ENCODE measurements at regions not wholly inside any gene's neighbourhood (a gene's known extent, or its start where the extent isn't known, plus 50 kb on each side); places are given as distances from the start of the nearest gene placed in this dataset.

DNA sequence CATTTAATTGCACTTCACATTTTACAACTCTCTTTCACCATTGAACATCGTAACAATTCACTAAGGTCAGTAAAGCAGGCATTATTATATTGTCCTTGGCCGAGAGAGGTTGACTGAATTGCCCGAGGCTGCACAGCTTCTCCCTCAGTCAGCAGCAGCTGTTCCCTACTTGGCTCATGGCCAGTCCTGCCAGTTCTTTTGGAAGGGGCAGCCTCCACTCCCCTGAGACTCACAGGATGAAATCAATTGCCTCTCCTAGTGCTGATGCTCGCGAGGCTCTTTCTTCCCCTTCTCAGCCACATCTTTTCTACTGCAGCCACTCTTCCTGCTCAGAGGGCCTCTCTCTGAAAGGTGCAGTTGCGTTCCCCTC is 79.9 kb upstream of the KCNA1 start:
- Histone ChIP-seq H2AFZ (ENCODE audit: low read depth, low read length, poor library complexity, severe bottlenecking) (no peak overlapping the region), H3K27me3 (ENCODE audit: insufficient read depth, low read length) (peaks cover 72% of the 10 kb centered on the region), H3K9me3 (ENCODE audit: control insufficient read depth in 1 of 2, insufficient read depth in 1 of 2, low read depth in 1 of 2, low read length in 2 of 2) (no peaks in the 10 kb centered on the region), H3K79me2 (ENCODE audit: insufficient read depth, low read length) (no peaks in the 10 kb centered on the region), H3K9me2 (ENCODE audit: insufficient read depth) (no peaks in the 10 kb centered on the region), H3K36me3 (ENCODE audit: control insufficient read depth in 1 of 2, insufficient read depth in 2 of 2, low read length in 2 of 2) (no peaks in the 10 kb centered on the region), H4K20me1 (ENCODE audit: insufficient read depth) (no peaks in the 10 kb centered on the region), H3K9ac (ENCODE audit: low read length) (no peak overlapping the region), H3K4me3 (replicated peaks in 1 of 2; ENCODE audit: low read depth in 1 of 2, low read length in 2 of 2) (no peak overlapping the region), H3K4me1 (ENCODE audit: control insufficient read depth in 1 of 2, insufficient read depth in 2 of 2, low read length in 2 of 2) (no peaks in the 10 kb centered on the region; a peak in 1 of 4 replicates), H3K27ac (ENCODE audit: low read depth, low read length) (no peak overlapping the region), H3K4me2 (ENCODE audit: low read length) (no peak overlapping the region)
- DNase-seq (ENCODE audit: low read depth, low spot score) (no peak), ATAC-seq (no peak)
- no TSS peak for BruUV-seq (replicated peaks)
- intact Hi-C loops (cut with micrococcal nuclease) = no loop called here
- CTCF ChIA-PET = no interaction called here
- RAD21 ChIA-PET (ENCODE audit: low non-redundant PET in 1 of 2, low total read pairs in 2 of 2, uncharacterized antibody in 2 of 2, unreplicated experiment in 2 of 2) = no interaction called here
- no peak for TF ChIP-seq JUND (IDR thresholded peaks at IDR 0.05)
- no peak for TF ChIP-seq TCF7L2 (IDR thresholded peaks at IDR 0.05; ENCODE audit: borderline replicate concordance, extremely low read depth, insufficient read depth, insufficient read length)
- TF ChIP-seq, protein P1, sequence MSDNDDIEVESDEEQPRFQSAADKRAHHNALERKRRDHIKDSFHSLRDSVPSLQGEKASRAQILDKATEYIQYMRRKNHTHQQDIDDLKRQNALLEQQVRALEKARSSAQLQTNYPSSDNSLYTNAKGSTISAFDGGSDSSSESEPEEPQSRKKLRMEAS (IDR thresholded peaks at IDR 0.05) = no peak
- TF ChIP-seq SP1 (IDR thresholded peaks at IDR 0.05; ENCODE audit: low read depth) = no peak
- TF ChIP-seq EZH2phosphoT487 (IDR thresholded peaks at IDR 0.05; ENCODE audit: borderline replicate concordance) = no peak
- TF ChIP-seq EGR1 (IDR thresholded peaks at IDR 0.05; ENCODE audit: low read depth) = no peak
- TF ChIP-seq ZNF274 (IDR thresholded peaks at IDR 0.05; ENCODE audit: low read depth, low read length) = no peak
- no peak for TF ChIP-seq RAD21 (IDR thresholded peaks at IDR 0.05; ENCODE audit: low read depth)
- TF ChIP-seq CBX3 (IDR thresholded peaks at IDR 0.05; ENCODE audit: low read depth) = no peak
- POLR2A ChIA-PET = no interaction called here

GRCh38 chr12:4830556-4831210 is 79.0 kb upstream of the KCNA1 start:
- Histone ChIP-seq H3K9me2 (ENCODE audit: insufficient read depth) (no peaks in the 10 kb centered on the region), H3K9ac (ENCODE audit: low read length) (no peak overlapping the region), H3K4me2 (ENCODE audit: low read length) (no peak overlapping the region), H3K27ac (ENCODE audit: low read depth, low read length) (no peak overlapping the region), H3K9me3 (ENCODE audit: control insufficient read depth in 1 of 2, insufficient read depth in 1 of 2, low read depth in 1 of 2, low read length in 2 of 2) (no peaks in the 10 kb centered on the region), H3K4me3 (replicated peaks in 1 of 2; ENCODE audit: low read depth in 1 of 2, low read length in 2 of 2) (no peak overlapping the region), H3K79me2 (ENCODE audit: insufficient read depth, low read length) (no peaks in the 10 kb centered on the region), H3K36me3 (ENCODE audit: control insufficient read depth in 1 of 2, insufficient read depth in 2 of 2, low read length in 2 of 2) (no peaks in the 10 kb centered on the region), H3K27me3 (ENCODE audit: insufficient read depth, low read length) (peaks cover 67% of the 10 kb centered on the region), H2AFZ (ENCODE audit: low read depth, low read length, poor library complexity, severe bottlenecking) (no peak overlapping the region), H3K4me1 (ENCODE audit: control insufficient read depth in 1 of 2, insufficient read depth in 2 of 2, low read length in 2 of 2) (no peaks in the 10 kb centered on the region; a peak in 1 of 4 replicates), H4K20me1 (ENCODE audit: insufficient read depth) (no peaks in the 10 kb centered on the region)
- DNase-seq (ENCODE audit: low read depth, low spot score) = no peak
- no peak for ATAC-seq
- POLR2A ChIA-PET = no interaction called here
- no TSS peak for BruUV-seq (replicated peaks)
- CTCF ChIA-PET = no interaction called here
- intact Hi-C loops (cut with micrococcal nuclease) = no loop called here
- TF ChIP-seq EZH2 (IDR thresholded peaks at IDR 0.05) (no peak), SRF (IDR thresholded peaks at IDR 0.05; ENCODE audit: low read depth) (no peak), CTCF (IDR thresholded peaks at IDR 0.05 in 2 of 3, conservative IDR thresholded peaks at IDR 0.05 in 1 of 3; ENCODE audit: borderline replicate concordance in 1 of 3, insufficient read depth in 1 of 3, low read depth in 2 of 3, low read length in 2 of 3) (no peak), ZNF274 (IDR thresholded peaks at IDR 0.05; ENCODE audit: low read depth, low read length) (no peak), CEBPB (IDR thresholded peaks at IDR 0.05; ENCODE audit: low read depth) (no peak), JUND (IDR thresholded peaks at IDR 0.05) (no peak), REST (IDR thresholded peaks at IDR 0.05; ENCODE audit: low read depth) (no peak), EGR1 (IDR thresholded peaks at IDR 0.05; ENCODE audit: low read depth) (no peak), YY1 (IDR thresholded peaks at IDR 0.05; ENCODE audit: extremely low read depth, insufficient replicate concordance, low read depth, low read length) (no peak), ZFX (IDR thresholded peaks at IDR 0.05) (no peak)
- RAD21 ChIA-PET (ENCODE audit: low non-redundant PET in 1 of 2, low total read pairs in 2 of 2, uncharacterized antibody in 2 of 2, unreplicated experiment in 2 of 2) = no interaction called here

Data from HCT116 (cell line).